Transverse colon (tissue), 4 donors: ENCODE measurements at regions not wholly inside any gene's neighbourhood (a gene's known extent, or its start where the extent isn't known, plus 50 kb on each side); places are given as distances from the start of the nearest gene placed in this dataset.

ENCODE experiments used
- EP300 ChIP-seq: sonication (generic); formaldehyde crosslinking; IDR thresholded peaks from one replicate; pipeline ENCODE4 v1.6.1; 2017; ENCODE audit warnings: antibody characterized with exemption, low read depth
- POLR2A ChIP-seq: fragments of 450-650 bp; IDR thresholded peaks from one replicate; pipeline ENCODE4 v1.6.1; 2016; ENCODE audit warnings: antibody characterized with exemption, mild to moderate bottlenecking, moderate library complexity
- POLR2AphosphoS5 ChIP-seq, 3 donors: sonication (generic); formaldehyde crosslinking; IDR thresholded peaks; one replicate each; pipeline ENCODE4 v1.6.1; 2016; ENCODE audit warnings: antibody characterized with exemption in 3 of 3
- TF ChIP-seq, protein P1 (sequence below), 5 experiments: fragments of 200-600 bp in 3 of 5; fragments of 450-650 bp in 2 of 5; sonication (generic) in 3 of 5; IDR thresholded peaks; 1 replicate in 2 of 5; 2 replicates in 3 of 5; pipeline ENCODE4 v1.5.1; 2016 to 2017; ENCODE audit warnings: antibody characterized with exemption in 5 of 5, inconsistent platforms in 3 of 5, mild to moderate bottlenecking in 2 of 5, moderate library complexity in 1 of 5

DNA sequence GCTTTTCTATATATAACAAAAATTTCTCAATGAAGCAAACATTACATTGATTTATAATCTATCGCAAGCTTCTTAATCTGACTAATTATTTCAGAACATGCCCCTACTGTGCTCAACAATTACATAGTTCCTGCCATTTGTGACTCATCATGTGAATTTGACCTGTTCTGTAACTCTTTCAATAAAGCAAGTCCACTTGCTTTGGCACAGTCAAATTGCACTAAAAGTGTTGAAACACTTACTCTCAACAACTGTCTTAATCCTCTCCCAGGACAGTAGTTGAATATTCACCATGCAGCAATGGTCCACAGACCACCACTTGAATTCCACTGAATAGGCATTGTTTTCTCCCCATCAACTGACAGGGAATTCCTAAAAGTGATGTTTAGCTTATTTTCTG, 67.7 kb upstream of the SPTLC3 start:
- no peak for TF ChIP-seq POLR2A
- TF ChIP-seq, protein P1, sequence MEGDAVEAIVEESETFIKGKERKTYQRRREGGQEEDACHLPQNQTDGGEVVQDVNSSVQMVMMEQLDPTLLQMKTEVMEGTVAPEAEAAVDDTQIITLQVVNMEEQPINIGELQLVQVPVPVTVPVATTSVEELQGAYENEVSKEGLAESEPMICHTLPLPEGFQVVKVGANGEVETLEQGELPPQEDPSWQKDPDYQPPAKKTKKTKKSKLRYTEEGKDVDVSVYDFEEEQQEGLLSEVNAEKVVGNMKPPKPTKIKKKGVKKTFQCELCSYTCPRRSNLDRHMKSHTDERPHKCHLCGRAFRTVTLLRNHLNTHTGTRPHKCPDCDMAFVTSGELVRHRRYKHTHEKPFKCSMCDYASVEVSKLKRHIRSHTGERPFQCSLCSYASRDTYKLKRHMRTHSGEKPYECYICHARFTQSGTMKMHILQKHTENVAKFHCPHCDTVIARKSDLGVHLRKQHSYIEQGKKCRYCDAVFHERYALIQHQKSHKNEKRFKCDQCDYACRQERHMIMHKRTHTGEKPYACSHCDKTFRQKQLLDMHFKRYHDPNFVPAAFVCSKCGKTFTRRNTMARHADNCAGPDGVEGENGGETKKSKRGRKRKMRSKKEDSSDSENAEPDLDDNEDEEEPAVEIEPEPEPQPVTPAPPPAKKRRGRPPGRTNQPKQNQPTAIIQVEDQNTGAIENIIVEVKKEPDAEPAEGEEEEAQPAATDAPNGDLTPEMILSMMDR (IDR thresholded peaks at IDR 0.05) = no peak
- TF ChIP-seq POLR2AphosphoS5 (IDR thresholded peaks at IDR 0.05) = no peak
- TF ChIP-seq EP300 = no peak
